ENCODE measurements at regions not wholly inside any gene's neighbourhood (a gene's known extent, or its start where the extent isn't known, plus 50 kb on each side); places are given as distances from the start of the nearest gene placed in this dataset.

- TF ChIP-seq CTCF (conservative IDR thresholded peaks at IDR 0.05; ENCODE audit: low read length): no peak
- no peak for DNase-seq (ENCODE audit: low read depth)
- H3K4me3 ChIP-seq (ENCODE audit: low read length): no peak overlapping the region
Measured at GRCh38 chr12:88272456-88272855, 130.3 kb downstream of the TMTC3 start.

GRCh38 chr12:88273450-88273849, 131.3 kb downstream of the TMTC3 start:
- no peak overlapping the region for H3K4me3 ChIP-seq (ENCODE audit: low read length)
- no peak for TF ChIP-seq CTCF (conservative IDR thresholded peaks at IDR 0.05; ENCODE audit: low read length)
- no peak for DNase-seq (ENCODE audit: low read depth)

- H3K4me3 ChIP-seq (ENCODE audit: low read length): no peak overlapping the region
- DNase-seq (ENCODE audit: low read depth): no peak
- TF ChIP-seq CTCF (conservative IDR thresholded peaks at IDR 0.05; ENCODE audit: low read length): no peak
Measured at GRCh38 chr12:88273875-88274274, 131.8 kb downstream of the TMTC3 start.

GRCh38 chr12:88291498-88292131, 149.5 kb downstream of the TMTC3 start:
- no peak overlapping the region for H3K4me3 ChIP-seq (ENCODE audit: low read length)
- no peak for DNase-seq (ENCODE audit: low read depth)
- TF ChIP-seq CTCF (conservative IDR thresholded peaks at IDR 0.05; ENCODE audit: low read length): no peak

GRCh38 chr12:88298014-88298682, 156.0 kb downstream of the TMTC3 start:
- peak; percentile 19 for DNase-seq (ENCODE audit: low read depth)
- no peak overlapping the region for H3K4me3 ChIP-seq (ENCODE audit: low read length)
- TF ChIP-seq CTCF (conservative IDR thresholded peaks at IDR 0.05; ENCODE audit: low read length): no peak

DNA sequence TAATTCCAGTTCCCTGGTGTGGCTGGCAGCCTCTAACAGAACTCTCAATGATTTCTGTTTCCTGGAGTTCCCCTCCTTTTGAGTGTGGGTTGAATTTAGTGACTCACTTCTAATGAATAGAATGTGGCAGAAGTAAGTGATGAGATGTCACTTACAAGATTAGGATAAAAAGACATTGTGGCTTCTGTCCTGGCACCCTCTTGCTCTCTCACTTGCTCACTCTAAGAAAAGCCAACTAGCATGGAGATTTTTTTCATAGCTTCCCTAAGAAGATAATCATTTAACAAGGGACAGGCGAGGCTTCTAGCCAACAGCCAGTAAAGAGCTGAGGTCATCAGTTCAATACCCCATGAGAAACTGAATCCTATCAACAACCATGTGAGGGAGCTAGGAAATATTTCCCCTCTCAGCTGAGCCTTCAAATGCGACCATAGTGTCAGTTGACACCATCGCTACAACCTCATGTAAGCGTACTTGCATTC, 156.7 kb downstream of the TMTC3 start:
- TF ChIP-seq CTCF (conservative IDR thresholded peaks at IDR 0.05; ENCODE audit: low read length): no peak
- peak; percentile 86 for DNase-seq (ENCODE audit: low read depth)

DNA sequence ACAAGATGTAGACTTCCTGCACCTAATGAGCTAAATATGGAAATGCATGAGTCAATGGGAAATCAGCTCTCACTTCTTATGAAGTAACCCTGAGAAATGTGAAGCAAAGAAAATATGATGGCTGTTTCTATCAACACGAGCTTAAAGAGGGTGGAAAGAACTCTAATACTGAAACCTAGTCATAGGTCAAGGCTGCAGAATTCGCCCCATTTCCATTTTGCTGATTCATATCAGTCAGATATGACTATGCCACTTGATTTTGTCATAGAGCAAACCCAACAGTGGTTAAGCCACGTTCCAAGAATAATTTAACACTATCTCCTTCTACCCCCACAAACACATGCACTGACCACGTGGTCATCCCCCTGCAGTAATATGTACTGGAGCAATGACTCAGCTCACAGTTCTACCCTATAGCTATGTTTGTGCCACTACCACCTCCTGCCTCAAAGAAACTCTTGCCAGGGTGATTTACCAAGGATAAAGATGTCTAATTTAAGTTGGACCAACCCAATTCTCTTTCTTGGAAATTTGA, 157.5 kb downstream of the TMTC3 start:
- no peak for TF ChIP-seq CTCF (conservative IDR thresholded peaks at IDR 0.05; ENCODE audit: low read length)
- DNase-seq (ENCODE audit: low read depth): peak; percentile 98
- H3K4me3 ChIP-seq (ENCODE audit: low read length): no peak overlapping the region

More for the DNA sequence above, 156.7 kb downstream of the TMTC3 start:
- H3K4me3 ChIP-seq (ENCODE audit: low read length): no peak overlapping the region
